Ovary (tissue), 7 donors: ENCODE measurements at regions not wholly inside any gene's neighbourhood (a gene's known extent, or its start where the extent isn't known, plus 50 kb on each side); places are given as distances from the start of the nearest gene placed in this dataset.

Experiments used
- DNase-seq, 5 donors: peaks; one replicate each; pipeline ENCODE4 v3.0.0-alpha.2; 2019 to 2020
- H3K27ac ChIP-seq, 2 donors: fragments of 200-600 bp; one replicate each; pipeline versions ENCODE4 v1.5.1 to v1.8.0; 2019 to 2022
- H3K27me3 ChIP-seq: fragments of 200-600 bp; one replicate; pipeline ENCODE4 v1.8.0; 2022
- H3K36me3 ChIP-seq: fragments of 200-600 bp; sonication (generic); one replicate; pipeline ENCODE4 v1.5.1; 2019
- H3K4me1 ChIP-seq: one replicate; pipeline ENCODE4 v1.8.1; 2013; ENCODE audit warnings: mild to moderate bottlenecking, moderate library complexity; ENCODE audit not compliant: insufficient read depth
- H3K4me3 ChIP-seq: fragments of 200-600 bp; sonication (generic); one replicate; pipeline ENCODE4 v1.5.1; 2017
- H3K9me3 ChIP-seq, 2 donors: fragments of 200-600 bp in 1 of 2; sonication (generic) in 1 of 2; one replicate each; pipeline versions ENCODE4 v1.5.1 to v1.8.1; 2013 to 2019; ENCODE audit warnings: mild to moderate bottlenecking in 1 of 2, moderate library complexity in 1 of 2
- EP300 ChIP-seq: sonication (generic); formaldehyde crosslinking; IDR thresholded peaks from one replicate; pipeline ENCODE4 v1.6.1; 2017; ENCODE audit warnings: antibody characterized with exemption
- POLR2A ChIP-seq: fragments of 450-650 bp; IDR thresholded peaks from one replicate; pipeline ENCODE4 v1.6.1; 2017; ENCODE audit warnings: antibody characterized with exemption, mild to moderate bottlenecking, moderate library complexity
- WGBS, 3 donors: extraction: QIAGEN DNeasy Blood & Tissue Kit in 1 of 3; methylation state at CpG; one replicate each; pipeline versions ENCODE4 v1.1.5 to v1.1.7; 2013 to 2017; 5-methylcytosine and 5-hydroxymethylcytosine counted together
- intact Hi-C, 4 donors: fragments of 100-400 bp; cut with DNase I; formaldehyde crosslinking; loops; one replicate each; pipeline versions ENCODE4 v1.11.0 to v1.15.1; 2022 to 2023
- TF ChIP-seq, protein P1 (sequence below), 3 donors: fragments of 450-650 bp in 2 of 3; fragments of 200-600 bp in 1 of 3; IDR thresholded peaks; one replicate each; pipeline versions ENCODE4 v1.5.1 to v1.8.0; 2016 to 2022; ENCODE audit warnings: antibody characterized with exemption in 3 of 3, mild to moderate bottlenecking in 1 of 3
- donor health status: DM: no; HTN: no; CAD: no; lungs with moderate emphysema.
- donor health status: DM: no; HTN: no; CAD: no.
- donor health status: Bipolar disorder and iron deficiency.
- donor health status: DM: no; HTN: no; CAD: no.
- donor health status: DM: yes; HTN: yes; CAD: no.

DNA sequence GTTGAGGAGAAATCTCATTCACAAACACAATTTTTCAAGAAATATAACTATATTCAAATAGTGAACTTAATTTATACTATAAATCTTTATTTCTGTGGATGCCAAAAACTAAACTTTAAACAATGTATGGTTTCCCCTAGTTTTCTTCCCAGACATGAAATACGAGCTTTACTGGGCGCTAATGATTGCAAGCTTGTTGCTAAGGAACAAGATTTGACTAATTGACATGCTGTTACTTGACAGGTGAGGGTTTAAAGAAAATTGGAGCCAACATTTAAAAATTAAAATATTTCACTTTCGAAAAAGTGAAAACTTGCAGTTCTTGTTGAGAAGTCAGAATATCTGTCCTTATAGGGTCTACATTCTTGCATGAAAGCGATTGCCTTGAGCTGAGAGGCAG, 381.0 kb downstream of the MEIS1 start:
- H3K4me3 ChIP-seq, result no peak overlapping the region
- no peaks in the 10 kb centered on the region for H3K9me3 ChIP-seq
- no peaks in the 10 kb centered on the region for H3K4me1 ChIP-seq
- no peak for DNase-seq
- H3K27ac ChIP-seq, result no peak overlapping the region
- no peak for TF ChIP-seq EP300
- TF ChIP-seq POLR2A, result no peak
- TF ChIP-seq, protein P1, sequence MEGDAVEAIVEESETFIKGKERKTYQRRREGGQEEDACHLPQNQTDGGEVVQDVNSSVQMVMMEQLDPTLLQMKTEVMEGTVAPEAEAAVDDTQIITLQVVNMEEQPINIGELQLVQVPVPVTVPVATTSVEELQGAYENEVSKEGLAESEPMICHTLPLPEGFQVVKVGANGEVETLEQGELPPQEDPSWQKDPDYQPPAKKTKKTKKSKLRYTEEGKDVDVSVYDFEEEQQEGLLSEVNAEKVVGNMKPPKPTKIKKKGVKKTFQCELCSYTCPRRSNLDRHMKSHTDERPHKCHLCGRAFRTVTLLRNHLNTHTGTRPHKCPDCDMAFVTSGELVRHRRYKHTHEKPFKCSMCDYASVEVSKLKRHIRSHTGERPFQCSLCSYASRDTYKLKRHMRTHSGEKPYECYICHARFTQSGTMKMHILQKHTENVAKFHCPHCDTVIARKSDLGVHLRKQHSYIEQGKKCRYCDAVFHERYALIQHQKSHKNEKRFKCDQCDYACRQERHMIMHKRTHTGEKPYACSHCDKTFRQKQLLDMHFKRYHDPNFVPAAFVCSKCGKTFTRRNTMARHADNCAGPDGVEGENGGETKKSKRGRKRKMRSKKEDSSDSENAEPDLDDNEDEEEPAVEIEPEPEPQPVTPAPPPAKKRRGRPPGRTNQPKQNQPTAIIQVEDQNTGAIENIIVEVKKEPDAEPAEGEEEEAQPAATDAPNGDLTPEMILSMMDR (IDR thresholded peaks at IDR 0.05), result no peak
- intact Hi-C loops, result no loop called here
- WGBS, 3 donors, result 93 to 96% (median 95%) methylated on average over 4 of the region's 4 CpGs
- no peaks in the 10 kb centered on the region for H3K27me3 ChIP-seq
- H3K36me3 ChIP-seq, result no peaks in the 10 kb centered on the region

- Histone ChIP-seq H3K9me3 (no peaks in the 10 kb centered on the region), H3K4me1 (no peaks in the 10 kb centered on the region), H3K27me3 (no peaks in the 10 kb centered on the region), H3K27ac (no peak overlapping the region), H3K4me3 (no peak overlapping the region), H3K36me3 (no peaks in the 10 kb centered on the region)
- 89 to 96% (median 91%) methylated on average over 4 of the region's 4 CpGs for WGBS, 3 donors
- intact Hi-C loops, result no loop called here
- TF ChIP-seq, protein P1 (IDR thresholded peaks at IDR 0.05), result no peak
- TF ChIP-seq POLR2A, result no peak
- no peak for TF ChIP-seq EP300
- DNase-seq, result no peak
These were observed 386.2 kb downstream of the MEIS1 start for GRCh38 chr2:66821168-66821567.

DNA sequence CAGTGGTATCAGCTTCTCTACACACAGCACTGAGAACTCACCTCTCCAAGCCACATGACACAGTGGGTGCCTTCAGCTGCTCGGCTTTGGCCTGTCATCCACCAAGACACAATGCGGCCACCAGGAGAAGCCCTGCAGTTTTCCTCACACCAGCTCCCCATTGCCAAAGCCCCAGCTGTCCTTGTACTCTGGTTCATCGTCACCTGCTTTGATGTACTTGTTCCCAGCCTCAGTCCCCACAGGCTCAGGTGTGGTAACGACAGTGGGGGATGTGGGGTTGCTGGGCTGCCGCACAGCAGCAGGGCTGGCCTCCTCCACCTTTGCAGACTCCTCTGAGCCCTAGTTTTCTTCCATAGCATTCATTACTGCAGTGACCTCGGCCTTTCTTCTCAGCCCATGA, 387.3 kb downstream of the MEIS1 start:
- H3K9me3 ChIP-seq, result no peaks in the 10 kb centered on the region
- H3K27ac ChIP-seq, result no peak overlapping the region
- no peak for DNase-seq
- no peaks in the 10 kb centered on the region for H3K36me3 ChIP-seq
- no peaks in the 10 kb centered on the region for H3K4me1 ChIP-seq
- H3K4me3 ChIP-seq, result no peak overlapping the region
- H3K27me3 ChIP-seq, result no peaks in the 10 kb centered on the region
- no peak for TF ChIP-seq EP300
- TF ChIP-seq POLR2A, result no peak
- 91 to 93% (median 93%) methylated on average over 6 of the region's 6 CpGs for WGBS, 3 donors
- intact Hi-C loops, result no loop called here

DNA sequence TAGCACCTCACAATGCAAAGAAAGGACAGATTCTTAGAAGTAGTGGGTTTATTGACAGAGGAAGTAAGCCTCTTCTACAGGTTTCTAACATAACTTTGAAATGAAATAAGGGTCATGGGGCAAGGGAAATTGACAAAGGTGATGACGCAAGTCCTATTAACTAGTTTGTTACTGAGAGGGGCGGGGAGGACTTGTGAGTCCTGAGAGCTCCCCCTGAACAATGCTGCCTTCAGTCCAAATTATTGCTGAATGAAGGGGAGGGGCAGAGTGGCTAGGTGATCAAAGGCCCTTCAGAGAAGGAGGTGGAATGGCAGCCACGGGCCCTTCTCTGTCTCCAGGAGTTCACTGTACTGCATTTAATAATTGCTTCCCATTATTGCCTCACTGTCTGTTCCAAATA, 390.0 kb downstream of the MEIS1 start:
- Histone ChIP-seq H3K9me3 (no peaks in the 10 kb centered on the region), H3K27me3 (no peaks in the 10 kb centered on the region), H3K36me3 (no peaks in the 10 kb centered on the region), H3K4me3 (no peak overlapping the region), H3K4me1 (no peaks in the 10 kb centered on the region), H3K27ac (no peak overlapping the region)
- no peak for DNase-seq
- whole genome bisulfite sequencing, 3 donors, result 85 to 90% (median 87%) methylated on average over 3 of the region's 3 CpGs
- TF ChIP-seq, protein P1 (IDR thresholded peaks at IDR 0.05), result no peak
- TF ChIP-seq EP300 (no peak), POLR2A (no peak)
- intact Hi-C loops, result no loop called here

- intact Hi-C loops, result no loop called here
- H3K36me3 ChIP-seq, result no peaks in the 10 kb centered on the region
- TF ChIP-seq, protein P1 (IDR thresholded peaks at IDR 0.05), result no peak
- TF ChIP-seq POLR2A, result no peak
- no peak for TF ChIP-seq EP300
- WGBS, 3 donors, result 69 to 92% (median 87%) methylated on average over 4 of the region's 4 CpGs
- H3K27ac ChIP-seq, result no peak overlapping the region
- H3K9me3 ChIP-seq, result no peaks in the 10 kb centered on the region
- H3K4me3 ChIP-seq, result no peak overlapping the region
- no peak for DNase-seq
- no peaks in the 10 kb centered on the region for H3K4me1 ChIP-seq
- H3K27me3 ChIP-seq, result no peaks in the 10 kb centered on the region
These were observed 392.9 kb downstream of the MEIS1 start for GRCh38 chr2:66827851-66828250.
